GM18909 (cell line): ENCODE measurements at regions not wholly inside any gene's neighbourhood (a gene's known extent, or its start where the extent isn't known, plus 50 kb on each side); places are given as distances from the start of the nearest gene placed in this dataset.
A peak's percentile ranks its signal among the peaks of the same experiment; 100 is the strongest.

ENCODE experiments used
- ATAC-seq: cut with Tn5 transposase; IDR thresholded peaks from one replicate; pipeline ENCODE4 v1.9.1; 2021; ENCODE audit warnings: mild to moderate bottlenecking; ENCODE audit not compliant: unreplicated experiment, poor library complexity

DNA sequence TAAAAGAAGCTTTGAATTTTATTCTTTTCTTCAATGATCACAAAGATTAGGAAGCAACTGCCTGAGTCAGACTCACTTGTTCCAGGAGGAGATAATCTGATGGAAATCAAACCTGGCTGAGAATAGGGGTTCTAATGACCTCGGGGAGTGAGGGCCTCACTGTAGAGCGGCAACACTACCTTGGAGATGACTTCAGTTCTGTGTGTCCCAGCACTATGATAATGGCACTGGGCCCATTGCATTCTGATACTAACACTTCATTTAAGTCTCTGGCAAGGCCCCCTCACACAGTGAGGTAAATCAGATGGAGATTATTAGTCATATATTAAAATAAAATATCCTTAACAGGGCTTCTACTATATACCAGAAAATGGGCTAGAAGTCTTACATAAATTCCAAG, 233.3 kb upstream of the EGLN3 start:
- ATAC-seq, result no peak

DNA sequence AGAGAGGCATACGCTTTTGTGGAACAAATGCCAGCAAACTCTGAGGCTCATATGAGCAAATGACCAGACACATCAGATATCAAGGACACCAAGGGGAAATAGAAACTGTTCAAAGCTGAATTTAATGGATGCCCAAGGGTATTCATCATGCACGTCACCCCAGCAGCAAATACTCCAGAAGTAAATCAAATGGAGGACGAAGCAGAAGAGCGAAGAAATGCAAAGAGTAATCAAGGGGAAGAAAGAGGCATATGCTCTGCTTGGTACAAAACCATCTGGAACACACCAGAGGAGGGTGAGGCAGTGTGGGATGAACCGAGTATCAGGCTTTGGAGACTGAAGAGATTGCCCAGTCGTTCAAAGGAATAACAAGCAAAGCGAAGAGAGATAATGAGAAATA, 232.6 kb upstream of the EGLN3 start:
- ATAC-seq, result no peak

DNA sequence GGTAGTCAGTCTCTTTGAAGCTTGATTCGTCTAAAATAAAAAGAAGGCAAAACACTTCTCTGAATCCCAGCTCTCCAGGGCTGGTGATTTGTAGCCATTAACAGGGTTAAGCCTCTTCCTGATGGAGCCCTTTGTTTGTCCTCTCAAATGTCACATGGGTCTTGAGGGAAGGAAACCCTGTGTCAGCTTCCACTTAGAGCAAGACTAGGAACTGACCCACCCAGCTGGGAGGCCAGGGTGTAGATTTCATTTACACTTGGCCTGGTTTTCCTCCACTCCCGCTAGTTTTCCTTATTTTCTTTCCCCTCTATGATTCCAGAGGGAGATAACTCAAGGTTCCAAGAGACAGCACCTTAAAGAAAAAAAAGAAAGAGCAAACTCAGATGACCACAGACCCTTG, 230.5 kb upstream of the EGLN3 start:
- no peak for ATAC-seq

DNA sequence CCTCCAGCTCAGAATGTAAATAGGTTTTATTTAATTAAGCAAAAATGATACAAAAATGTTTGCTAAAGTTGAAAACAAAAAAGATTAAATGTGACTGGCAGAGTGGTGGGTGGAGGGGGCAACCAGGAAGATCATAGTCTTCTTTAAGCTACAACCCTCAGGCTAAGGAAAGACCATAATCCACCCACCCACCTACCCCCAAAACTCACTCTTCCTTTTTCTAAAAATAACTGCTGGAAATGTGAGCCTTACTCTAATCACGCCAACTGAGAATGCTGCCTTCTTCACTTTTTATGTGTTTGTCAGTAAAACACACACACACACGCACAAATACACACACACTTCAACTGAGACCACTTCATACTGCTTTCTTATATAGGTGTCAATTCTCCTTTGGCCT, 230.0 kb upstream of the EGLN3 start:
- no peak for ATAC-seq

DNA sequence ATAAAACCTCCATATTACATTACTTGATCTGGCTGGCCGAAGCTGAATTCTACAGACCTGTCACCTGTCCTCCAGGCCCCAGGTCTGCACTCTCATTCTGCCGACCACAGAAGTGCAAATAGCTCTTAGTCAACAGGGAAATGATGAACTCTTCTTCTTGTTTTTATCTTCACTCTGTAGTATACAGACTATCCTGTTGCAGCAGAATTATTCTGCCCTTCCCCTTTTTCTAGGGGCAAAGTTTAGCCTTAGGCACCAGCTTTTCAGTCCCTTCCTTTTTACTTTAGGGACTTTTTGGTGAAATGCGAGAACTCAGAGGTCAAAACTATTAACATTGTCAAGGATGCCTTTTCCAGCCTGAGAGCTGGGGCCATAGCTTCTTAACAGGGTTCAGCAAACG, 229.6 kb upstream of the EGLN3 start:
- no peak for ATAC-seq

DNA sequence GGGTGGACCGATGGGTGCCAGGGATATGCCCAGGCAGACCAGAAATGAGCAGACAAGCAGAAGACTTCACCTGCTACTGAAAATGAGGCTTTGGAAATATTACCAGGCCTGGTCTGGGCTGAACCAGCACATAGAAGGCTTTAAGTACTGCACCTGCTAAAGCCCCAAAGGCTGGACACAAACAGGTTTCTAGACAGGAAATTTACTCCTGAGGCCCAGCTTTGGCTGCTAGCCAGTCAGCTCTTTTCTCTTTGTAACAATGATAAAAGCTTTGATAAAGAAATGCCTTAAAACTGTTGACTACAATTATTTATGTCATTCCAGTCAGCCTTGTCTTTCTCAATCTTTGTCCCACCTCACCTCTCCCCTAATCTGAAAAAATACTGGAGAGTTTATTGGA, 228.9 kb upstream of the EGLN3 start:
- ATAC-seq, result no peak

DNA sequence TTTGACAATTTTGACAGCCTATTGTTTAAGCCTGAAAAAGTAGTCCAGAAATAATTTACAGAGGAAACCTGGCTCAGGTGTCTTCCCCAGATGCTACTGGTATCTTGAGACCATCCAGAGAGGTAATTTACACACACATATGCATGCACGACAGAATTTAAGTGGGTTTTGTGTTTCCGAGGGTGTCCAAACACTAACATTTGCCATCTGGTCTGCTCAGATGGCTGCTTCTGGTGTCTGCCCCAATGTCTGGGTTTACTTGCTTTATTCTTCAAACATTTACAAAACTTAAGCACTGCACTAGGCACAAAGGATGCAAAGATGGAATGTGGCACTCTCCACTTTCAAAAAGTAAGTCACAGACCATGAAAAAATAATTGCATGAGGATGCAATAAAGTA, 226.6 kb upstream of the EGLN3 start:
- no peak for ATAC-seq

DNA sequence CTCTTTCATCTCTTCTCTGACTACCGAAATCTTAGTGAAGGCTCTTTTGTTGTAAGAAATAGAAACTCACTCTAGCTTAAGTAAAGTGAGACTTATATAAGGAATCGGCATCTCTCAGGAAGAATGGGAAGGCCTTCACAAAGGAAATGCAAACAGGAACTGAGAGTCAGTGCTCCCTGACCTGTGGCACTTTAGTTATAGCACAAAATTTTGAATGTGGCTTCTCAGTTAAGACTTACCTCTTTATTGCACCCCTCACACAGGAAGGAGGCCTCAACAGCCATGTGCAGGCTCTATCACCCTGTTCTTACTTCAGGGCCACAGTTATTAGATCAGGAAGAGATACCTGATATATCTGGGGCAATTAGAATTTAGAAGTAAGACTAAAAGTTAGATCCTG, 224.7 kb upstream of the EGLN3 start:
- ATAC-seq, result peak; percentile 77

DNA sequence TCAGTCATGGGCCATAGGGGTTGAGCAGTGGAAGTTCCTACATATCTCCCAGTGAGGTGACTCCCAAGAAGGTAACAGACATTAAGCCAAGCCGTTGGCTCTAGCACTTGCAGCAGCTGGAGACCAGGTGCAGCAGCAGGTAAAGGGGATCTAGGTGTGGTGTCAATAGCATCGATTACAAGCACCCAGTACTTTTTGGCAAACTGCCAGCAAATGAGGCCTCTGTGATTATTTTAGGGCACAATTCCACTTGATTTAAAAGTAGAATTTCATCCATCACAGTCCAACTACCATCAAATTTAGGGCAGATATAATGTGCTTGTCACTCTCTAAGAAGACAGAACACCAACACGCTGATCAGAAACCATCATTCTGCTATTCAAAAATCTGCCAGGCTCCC, 224.1 kb upstream of the EGLN3 start:
- peak; percentile 23 for ATAC-seq

DNA sequence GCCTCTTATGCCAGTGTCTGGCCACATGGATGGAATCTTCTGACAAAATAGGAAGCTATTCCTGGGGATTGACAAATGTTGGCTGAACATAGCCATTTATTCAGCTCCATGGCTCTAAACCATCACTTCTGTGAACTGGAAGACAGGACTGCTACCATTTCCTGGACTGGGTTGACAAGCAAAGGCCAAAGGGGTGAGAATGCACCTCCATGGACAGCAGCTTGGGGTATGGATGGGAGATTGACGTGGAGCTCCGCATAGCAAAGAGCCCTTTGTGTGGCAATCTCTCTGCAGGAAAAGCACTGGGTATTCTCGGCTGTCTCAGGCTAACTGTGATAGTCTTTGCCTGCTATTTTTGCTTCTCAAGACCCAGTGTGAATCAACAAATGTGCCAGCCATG, 223.0 kb upstream of the EGLN3 start:
- ATAC-seq, result no peak

DNA sequence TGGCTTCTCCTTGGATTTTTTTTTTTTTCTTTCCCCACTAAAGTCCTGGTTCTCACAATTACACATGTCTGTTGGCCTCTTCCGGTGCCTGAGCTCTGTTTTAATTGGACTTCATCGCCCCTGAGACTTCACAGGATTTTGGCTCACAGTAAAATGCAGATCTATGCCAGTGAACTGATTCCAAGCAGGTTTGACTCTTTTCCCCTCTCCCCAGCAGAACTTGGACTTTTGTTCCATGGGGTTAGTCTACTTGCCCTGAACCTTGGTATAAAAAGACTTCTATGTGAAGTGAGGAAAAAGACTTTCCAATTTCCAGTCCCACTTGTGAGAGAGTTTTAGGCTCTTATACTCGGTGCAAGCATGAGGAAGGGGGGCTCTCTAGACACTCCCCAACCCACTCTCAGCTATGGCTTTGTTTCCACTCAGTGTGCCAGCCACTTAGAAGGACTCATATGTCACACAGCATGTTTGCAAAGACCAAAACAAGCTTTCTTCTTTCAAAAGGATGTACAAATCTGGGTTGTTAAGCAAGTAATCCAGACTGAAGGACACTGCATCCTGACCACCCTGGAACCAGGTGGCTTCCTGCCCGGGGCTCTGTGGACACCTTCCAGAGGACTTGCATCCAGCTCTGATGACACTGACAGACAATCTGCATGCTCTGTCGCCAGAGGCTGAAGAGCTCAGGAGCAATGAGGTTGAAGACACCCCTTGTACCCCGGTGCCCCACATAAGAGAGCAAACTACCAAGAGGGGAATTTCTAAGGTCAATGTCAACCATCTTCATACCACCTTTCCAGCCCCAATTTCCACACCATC, 221.9 kb upstream of the EGLN3 start:
- no peak for ATAC-seq

DNA sequence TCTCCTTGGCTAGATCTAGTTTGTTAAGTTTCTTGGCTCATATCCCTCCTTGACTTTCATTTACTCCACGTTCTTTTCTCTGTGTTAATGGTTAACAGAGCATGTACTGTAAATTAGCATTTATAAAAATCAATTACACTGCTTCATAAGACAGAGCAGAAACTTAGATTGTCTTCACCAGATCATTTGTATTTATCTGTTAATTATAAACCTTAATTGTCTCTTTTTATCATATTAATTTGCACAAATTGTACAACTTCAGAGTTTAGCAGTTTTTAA, 221.2 kb upstream of the EGLN3 start:
- ATAC-seq, result no peak

DNA sequence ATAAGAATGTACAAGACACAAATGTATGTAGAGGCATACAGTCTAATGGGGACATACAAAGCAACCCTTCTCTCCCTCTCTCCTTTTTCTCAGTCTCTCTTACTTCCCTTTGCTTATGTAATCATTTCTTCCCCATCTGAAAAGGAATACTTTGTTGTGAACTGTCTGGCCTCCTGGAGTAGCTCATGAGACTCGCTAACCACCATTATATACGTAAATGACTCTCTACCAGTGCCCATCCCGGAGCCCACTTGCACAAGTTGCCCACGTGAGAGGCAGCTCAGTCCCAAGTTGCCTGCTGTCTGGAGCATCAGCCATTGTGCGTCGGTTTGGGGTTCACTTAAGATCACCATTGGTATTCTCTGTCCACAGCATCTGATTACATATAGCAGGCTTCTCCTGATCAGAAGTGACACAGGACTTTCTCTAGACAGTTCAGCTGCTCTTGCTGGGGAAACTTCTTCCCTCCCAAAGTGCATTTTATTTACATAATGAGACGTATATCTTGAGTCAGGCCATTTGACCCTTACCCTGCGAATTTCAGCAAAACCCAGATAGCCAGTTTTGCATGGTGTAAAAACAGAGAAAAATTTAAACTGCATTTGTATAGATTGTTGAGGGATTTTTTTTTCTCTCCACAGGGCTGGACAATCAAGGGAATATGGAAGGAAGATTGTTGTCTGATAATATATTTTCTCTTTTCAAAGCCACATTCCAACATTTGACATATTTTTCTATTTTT, 220.7 kb upstream of the EGLN3 start:
- ATAC-seq, result no peak

DNA sequence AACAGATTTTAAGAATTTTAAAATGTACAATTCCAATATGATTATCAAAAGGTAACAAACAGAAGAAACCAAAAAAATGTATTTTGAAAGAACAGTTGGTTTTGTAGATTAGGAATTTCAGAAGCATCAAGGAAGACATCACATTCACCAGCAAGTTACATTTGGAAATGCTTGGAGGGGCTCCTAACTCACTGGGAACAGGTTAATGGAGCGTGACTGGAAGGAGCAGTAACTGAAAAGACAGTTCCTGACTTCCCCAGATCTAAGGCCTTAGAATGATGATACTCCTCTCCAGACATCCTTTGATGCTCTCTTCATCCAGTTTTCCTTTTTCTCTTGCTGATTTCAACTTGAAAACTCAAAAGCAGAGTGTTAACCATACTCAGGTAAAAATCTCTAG, 220.0 kb upstream of the EGLN3 start:
- ATAC-seq, result no peak

DNA sequence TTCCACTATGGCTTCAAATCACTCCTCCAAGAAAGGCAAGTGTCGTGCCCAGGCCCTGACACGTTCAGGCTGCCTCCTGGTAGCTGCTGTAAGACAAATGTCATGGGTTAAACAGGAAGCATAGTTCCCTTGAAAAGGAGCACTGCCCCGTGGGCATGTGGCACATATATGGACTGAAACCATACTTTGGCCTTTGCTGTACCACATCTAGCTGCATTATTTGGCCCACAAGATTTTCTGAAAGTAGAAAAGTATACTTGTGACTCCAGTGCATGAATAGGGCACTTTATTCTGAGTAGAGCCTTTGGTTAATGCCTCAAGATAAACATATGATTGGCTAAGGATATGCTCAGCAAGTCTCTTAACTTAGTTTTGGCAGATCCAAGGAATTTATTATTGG, 218.7 kb upstream of the EGLN3 start:
- no peak for ATAC-seq

DNA sequence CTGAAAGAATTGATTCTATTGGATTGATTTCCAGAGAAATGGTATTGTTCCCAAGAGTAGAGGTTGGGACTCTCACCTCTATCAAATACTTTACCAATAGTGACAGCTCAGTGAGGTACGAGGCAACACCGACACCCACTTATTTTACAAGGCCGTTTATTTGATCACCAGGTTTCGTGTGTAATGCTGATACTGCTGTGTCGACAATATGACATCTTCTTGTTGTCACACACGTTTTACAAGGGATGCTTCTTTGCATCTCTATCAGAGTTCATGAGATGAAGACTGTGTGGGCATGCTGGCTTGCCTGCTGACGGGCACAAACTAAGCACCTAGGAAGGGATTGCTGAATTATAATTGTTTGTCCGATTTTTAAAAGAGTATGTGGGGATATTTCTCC, 217.8 kb upstream of the EGLN3 start:
- ATAC-seq, result no peak

DNA sequence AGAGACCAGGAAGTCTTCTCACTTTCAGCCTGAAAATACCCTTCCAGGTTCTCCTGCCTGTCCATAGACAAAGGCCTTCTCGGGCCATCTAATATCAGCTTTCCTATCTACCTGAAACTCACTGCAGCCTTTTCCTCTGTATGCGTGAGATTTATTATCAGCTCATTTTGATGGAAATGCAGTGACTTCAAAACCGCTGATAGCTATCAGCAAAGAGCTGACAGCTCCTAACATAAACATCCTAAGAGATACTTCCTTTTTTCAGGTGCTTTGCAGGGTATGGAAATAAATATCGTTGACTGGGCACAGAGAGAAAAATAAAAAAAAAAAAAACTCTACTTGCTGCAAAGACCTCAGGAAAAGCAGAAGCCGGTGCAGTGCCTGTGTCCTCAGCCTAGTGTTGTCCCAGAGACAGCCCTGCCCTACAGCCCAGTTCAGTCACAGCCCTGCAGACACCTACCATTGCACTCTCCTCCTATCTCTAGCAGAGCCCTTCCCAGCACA, 215.0 kb upstream of the EGLN3 start:
- ATAC-seq, result no peak

DNA sequence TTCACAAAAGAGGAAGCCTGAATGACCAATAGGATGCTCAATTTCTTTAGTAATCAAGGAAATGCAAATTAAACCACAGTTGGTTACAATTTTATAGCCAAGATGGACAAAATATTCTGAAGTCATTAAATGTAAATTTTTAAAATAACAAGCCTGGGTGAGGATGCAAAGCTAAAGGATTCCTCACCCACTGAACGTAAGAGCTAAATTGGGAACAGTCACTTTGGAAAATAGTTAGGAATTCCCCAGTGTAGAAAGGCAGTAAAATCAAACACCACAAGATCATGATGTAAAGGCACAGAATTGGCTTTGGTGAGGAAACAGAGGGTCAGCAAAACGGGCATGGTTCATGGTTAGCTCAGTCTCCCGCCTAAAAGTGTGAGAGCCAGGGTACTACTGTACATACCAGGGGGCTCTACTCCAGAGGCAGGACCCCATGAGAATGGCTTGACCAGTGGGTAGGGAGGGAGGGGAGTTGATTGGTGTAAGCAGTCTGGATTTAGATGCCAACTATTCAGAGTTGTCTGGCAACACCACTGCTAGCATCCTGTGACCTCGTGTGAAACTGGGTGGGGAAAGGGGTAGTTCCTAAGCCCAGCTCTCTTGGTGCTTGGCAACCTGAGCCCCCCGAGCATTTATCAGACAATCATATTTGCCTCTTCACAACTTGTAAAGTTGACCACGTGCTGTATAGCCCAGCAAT, 213.4 kb upstream of the EGLN3 start:
- ATAC-seq, result no peak

DNA sequence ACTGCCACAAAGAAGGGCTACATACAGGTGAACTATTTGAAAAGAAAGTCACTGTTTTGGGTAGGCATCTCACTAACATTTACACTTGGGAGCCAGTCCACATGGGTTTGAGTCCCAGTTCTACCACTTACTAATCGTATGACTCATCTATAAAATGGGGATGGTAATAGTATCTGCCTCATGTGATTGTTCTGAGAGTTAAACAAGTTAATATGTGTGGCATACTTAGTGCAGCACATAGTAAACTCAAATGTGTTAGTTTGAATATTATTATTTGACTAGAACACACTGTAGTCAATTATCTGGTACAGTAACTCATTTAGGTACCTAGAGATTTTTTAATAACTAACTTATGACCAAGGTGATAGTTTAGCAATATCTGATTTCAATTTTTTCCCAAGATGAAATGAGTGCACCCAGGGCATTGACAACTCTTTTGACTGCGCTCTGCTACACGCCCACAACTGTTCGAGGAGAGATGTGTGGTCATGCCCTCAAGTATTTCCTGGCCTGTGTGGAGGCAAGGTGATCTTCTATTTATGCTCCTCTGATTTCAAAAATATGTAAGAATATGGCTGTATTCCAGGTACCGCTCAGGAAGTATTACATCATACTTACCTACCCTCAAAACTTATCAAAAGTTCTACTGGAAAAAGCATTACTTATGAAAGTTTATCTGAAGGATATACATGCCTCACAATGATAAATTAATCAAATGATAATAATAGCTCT, 210.6 kb upstream of the EGLN3 start:
- no peak for ATAC-seq

DNA sequence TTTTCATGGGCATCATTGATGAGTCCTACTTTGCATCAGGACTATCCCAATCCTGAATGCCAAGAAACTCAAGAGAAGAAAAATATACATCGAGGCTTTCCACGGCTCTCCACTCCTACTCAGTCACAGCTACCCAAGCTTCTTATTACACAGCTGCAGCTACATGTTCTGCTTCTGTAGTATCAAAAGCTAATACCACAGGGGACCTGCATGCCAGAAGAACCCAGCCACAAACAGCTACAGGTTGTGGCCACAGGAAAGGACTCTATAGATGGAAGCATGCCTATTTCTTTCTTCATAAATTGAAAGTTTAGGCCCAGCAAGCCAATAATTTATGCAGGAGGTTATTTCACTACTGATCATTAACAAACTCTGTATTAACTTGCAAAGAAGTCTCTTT, 209.7 kb upstream of the EGLN3 start:
- no peak for ATAC-seq

DNA sequence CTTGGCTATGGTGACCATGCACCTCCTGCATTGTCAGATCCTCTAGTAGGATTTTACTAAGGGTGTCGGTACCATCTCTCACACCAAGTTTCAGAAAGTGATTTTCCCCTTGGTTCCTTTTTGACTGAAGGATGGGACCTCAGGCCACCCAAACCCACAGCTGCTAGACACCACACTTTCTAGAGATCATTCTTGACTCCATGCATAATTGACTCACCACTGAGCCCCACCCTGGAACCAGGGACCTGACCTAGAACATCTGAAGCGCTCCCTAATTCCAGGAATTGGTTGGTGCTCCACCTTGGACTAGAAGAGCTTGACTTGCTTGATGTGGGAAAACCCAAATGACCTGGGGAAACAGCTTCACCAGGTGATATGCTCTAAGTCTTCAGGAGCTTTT, 206.8 kb upstream of the EGLN3 start:
- no peak for ATAC-seq
